Neutrophil (primary cell): ENCODE measurements at regions not wholly inside any gene's neighbourhood (a gene's known extent, or its start where the extent isn't known, plus 50 kb on each side); places are given as distances from the start of the nearest gene placed in this dataset.

Source experiments
- H3K27ac ChIP-seq: fragments of 200-600 bp; sonication (generic); 2 replicates; pipeline ENCODE4 v1.5.1; 2016; ENCODE audit warnings: mild to moderate bottlenecking, moderate library complexity
- H3K27me3 ChIP-seq: fragments of 200-600 bp; sonication (generic); 2 replicates; pipeline ENCODE4 v1.6.0; 2016; ENCODE audit warnings: mild to moderate bottlenecking
- H3K36me3 ChIP-seq: fragments of 200-600 bp; sonication (generic); 2 replicates; pipeline ENCODE4 v1.5.1; 2017
- H3K4me1 ChIP-seq, 2 experiments: fragments of 200-600 bp in 1 of 2; sonication (generic) in 1 of 2; 1 replicate in 1 of 2; 2 replicates in 1 of 2; pipeline versions ENCODE4 v1.5.1 to v1.6.1; 2013 to 2016; ENCODE audit warnings: low read depth in 1 of 2, low read length in 1 of 2, mild to moderate bottlenecking in 1 of 2, moderate library complexity in 1 of 2; ENCODE audit not compliant: control insufficient read depth in 1 of 2, insufficient read depth in 1 of 2
- H3K4me3 ChIP-seq, 2 experiments: fragments of 200-600 bp in 1 of 2; sonication (generic) in 1 of 2; 1 replicate in 1 of 2; 2 replicates in 1 of 2; pipeline ENCODE4 v1.5.1; 2013 to 2016; ENCODE audit warnings: low read depth in 1 of 2, low read length in 1 of 2, mild to moderate bottlenecking in 1 of 2, moderate library complexity in 1 of 2
- H3K9me3 ChIP-seq: fragments of 200-600 bp; sonication (generic); 2 replicates; pipeline ENCODE4 v1.5.1; 2016
- CTCF ChIP-seq: fragments of 200-600 bp; sonication (generic); IDR thresholded peaks from 2 replicates; pipeline ENCODE4 v1.5.1; 2016; ENCODE audit warnings: antibody characterized with exemption

- Histone ChIP-seq H3K4me3 (peak overlapping the region; percentile 28 to 50), H3K27me3 (peaks cover 11% of the 10 kb centered on the region), H3K27ac (no peak overlapping the region), H3K4me1 (peaks cover 0 to 4% of the 10 kb centered on the region in 2 experiments), H3K36me3 (no peaks in the 10 kb centered on the region), H3K9me3 (no peaks in the 10 kb centered on the region)
- no peak for TF ChIP-seq CTCF
Observed at GRCh38 chr2:2613279-2614199, 282.5 kb upstream of the MYT1L start.

GRCh38 chr2:2610751-2611150 is 279.7 kb upstream of the MYT1L start:
- H3K4me1 ChIP-seq: peaks cover 0 to 4% of the 10 kb centered on the region in 2 experiments
- no peak for TF ChIP-seq CTCF
- H3K4me3 ChIP-seq: no peak overlapping the region
- H3K9me3 ChIP-seq: no peaks in the 10 kb centered on the region
- peaks cover 11% of the 10 kb centered on the region for H3K27me3 ChIP-seq
- no peak overlapping the region for H3K27ac ChIP-seq
- no peaks in the 10 kb centered on the region for H3K36me3 ChIP-seq

DNA sequence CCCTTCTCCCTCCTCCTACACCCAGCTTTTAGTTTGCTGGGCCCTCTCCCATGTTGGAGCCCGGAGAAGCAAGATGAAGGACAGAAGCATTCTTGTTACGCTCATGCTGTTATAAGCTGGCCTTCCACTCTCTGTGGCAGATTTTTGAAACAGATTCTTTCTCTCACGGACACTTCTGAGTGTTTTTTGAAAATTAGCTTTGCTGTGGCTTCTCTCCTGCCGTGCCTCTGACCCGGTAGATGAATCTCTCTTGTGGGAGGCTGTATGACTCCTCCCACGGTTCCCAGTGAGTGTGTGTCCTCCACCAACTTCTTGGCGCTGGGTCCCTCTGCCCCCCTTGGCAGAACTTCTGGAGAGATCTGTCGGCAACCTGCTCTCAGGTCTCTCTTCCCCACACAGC is 269.3 kb upstream of the MYT1L start:
- H3K4me1 ChIP-seq: no peaks in the 10 kb centered on the region
- H3K36me3 ChIP-seq: no peaks in the 10 kb centered on the region
- no peaks in the 10 kb centered on the region for H3K9me3 ChIP-seq
- no peak for TF ChIP-seq CTCF
- H3K27ac ChIP-seq: no peak overlapping the region
- H3K27me3 ChIP-seq: no peaks in the 10 kb centered on the region
- no peak overlapping the region for H3K4me3 ChIP-seq

DNA sequence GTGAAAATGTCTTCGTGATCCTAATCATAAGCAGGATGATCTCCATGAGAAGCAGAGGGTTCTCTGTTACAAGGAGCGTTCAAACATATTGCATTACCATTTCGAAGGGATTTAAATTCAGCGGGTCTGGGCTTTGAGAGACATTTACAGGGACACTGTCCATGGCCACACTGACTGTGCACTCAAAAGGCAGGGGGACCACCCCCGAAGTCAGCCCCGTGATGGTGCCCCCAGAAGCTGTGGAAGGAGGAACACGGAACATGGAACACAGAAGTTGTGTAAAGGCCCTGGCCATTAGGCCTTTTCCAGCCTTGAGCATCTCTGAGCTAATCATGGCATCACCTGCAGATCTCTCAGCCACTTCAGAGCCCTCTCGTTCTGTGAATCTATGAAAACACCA is 268.4 kb upstream of the MYT1L start:
- Histone ChIP-seq H3K9me3 (no peaks in the 10 kb centered on the region), H3K27ac (no peak overlapping the region), H3K27me3 (no peaks in the 10 kb centered on the region), H3K36me3 (no peaks in the 10 kb centered on the region), H3K4me1 (no peaks in the 10 kb centered on the region), H3K4me3 (no peak overlapping the region)
- TF ChIP-seq CTCF: no peak

- Histone ChIP-seq H3K4me1 (no peaks in the 10 kb centered on the region), H3K9me3 (no peaks in the 10 kb centered on the region), H3K27ac (no peak overlapping the region), H3K4me3 (no peak overlapping the region), H3K36me3 (no peaks in the 10 kb centered on the region), H3K27me3 (no peaks in the 10 kb centered on the region)
- TF ChIP-seq CTCF: no peak
Observed at GRCh38 chr2:2597712-2598111, 266.6 kb upstream of the MYT1L start.
